ENCODE measurements at regions not wholly inside any gene's neighbourhood (a gene's known extent, or its start where the extent isn't known, plus 50 kb on each side); places are given as distances from the start of the nearest gene placed in this dataset.

DNA sequence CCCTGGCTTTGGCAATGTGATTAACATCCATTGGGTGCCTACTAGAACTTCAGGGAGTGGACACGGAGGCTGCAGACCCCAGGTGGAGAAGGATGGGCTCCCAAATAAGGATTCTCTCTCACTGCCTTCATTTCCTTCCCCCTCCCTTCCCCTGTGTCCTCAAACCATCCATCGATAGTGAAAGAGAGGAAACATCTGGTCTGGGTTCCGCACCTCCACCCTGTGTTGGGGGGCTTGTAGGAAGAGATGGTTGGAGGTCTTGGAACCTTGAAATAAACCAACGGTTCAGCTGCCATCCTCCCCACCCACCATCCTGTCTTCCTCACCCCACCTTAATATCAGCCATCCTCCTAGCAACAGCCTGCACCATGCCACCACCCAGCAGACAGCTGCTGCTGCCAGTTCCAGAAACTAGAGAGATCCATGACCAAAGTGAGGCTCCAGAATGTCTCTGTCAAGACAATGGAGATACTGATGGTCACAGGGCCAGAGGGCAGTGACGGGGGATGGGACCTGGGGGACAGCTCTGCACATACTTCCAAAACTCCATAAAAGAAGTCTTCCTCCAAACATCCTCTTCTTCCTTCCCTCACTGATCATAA lies 153.1 kb upstream of the CCND2 start:
- DNase-seq = no peak

More for the DNA sequence above, 153.1 kb upstream of the CCND2 start:
- Histone ChIP-seq H4K20me1 (ENCODE audit: insufficient read depth, low read length) (no peaks in the 10 kb centered on the region), H3K79me1 (ENCODE audit: low read depth in 1 of 2, low read length in 2 of 2) (no peaks in the 10 kb centered on the region), H2BK15ac (ENCODE audit: low read depth, low read length) (no peak overlapping the region), H3K9ac (ENCODE audit: low read depth, low read length) (no peak overlapping the region), H4K5ac (ENCODE audit: low read depth, low read length) (no peak overlapping the region), H4K91ac (ENCODE audit: insufficient read depth, low read depth, low read length) (no peak overlapping the region), H3K27me3 (ENCODE audit: control insufficient read depth, insufficient read depth, low read length) (peaks cover 7% of the 10 kb centered on the region), H3K4ac (ENCODE audit: low read depth, low read length) (no peak overlapping the region), H3K14ac (replicated peaks; ENCODE audit: low read depth, low read length) (no peak overlapping the region), H3K23ac (ENCODE audit: low read depth, low read length) (no peak overlapping the region), H2BK20ac (ENCODE audit: low read depth, low read length) (no peak overlapping the region), H2AK9ac (replicated peaks; ENCODE audit: low read depth, low read length, poor library complexity) (peak overlapping the region; percentile 15), H3K9me3 (ENCODE audit: control insufficient read depth, insufficient read depth, low read length) (no peaks in the 10 kb centered on the region), H2AFZ (replicated peaks; ENCODE audit: low read length, poor library complexity) (no peak overlapping the region), H2BK5ac (ENCODE audit: low read depth, low read length, poor library complexity, severe bottlenecking) (no peak overlapping the region), H3K4me2 (ENCODE audit: low read depth, low read length) (no peak overlapping the region), H2AK5ac (ENCODE audit: low read depth, low read length) (no peak overlapping the region), H3K4me1 (ENCODE audit: control insufficient read depth, insufficient read depth, low read length) (peaks cover 17% of the 10 kb centered on the region), H3K56ac (ENCODE audit: extremely low read depth, insufficient read depth, low read length) (no peak overlapping the region), H3K36me3 (ENCODE audit: control insufficient read depth, insufficient read depth, low read length) (no peaks in the 10 kb centered on the region), H4K8ac (ENCODE audit: low read depth in 2 of 2, low read length in 2 of 2) (no peak overlapping the region), H3K27ac (ENCODE audit: insufficient read depth, low read length) (no peak overlapping the region), H3K4me3 (ENCODE audit: insufficient read depth, low read depth, low read length) (no peak overlapping the region), H3K9me1 (ENCODE audit: insufficient read depth, low read length) (peaks cover 4% of the 10 kb centered on the region), H2BK120ac (ENCODE audit: low read depth, low read length) (no peak overlapping the region), H3K18ac (ENCODE audit: low read depth, low read length) (no peak overlapping the region)
- WGBS, 2 experiments (ENCODE audit: extremely low coverage in 2 of 2, insufficient read length in 1 of 2) = no CpG with 5 or more reads among the region's 5 CpGs
- CTCF ChIA-PET = no interaction called here
- dilution Hi-C loops (cut with HindIII; ENCODE audit: low sequenced_read_pairs, unreplicated experiment) (no loop called here), in situ Hi-C loops (cut with MboI; ENCODE audit: low sequenced_read_pairs) (no loop called here), intact Hi-C loops (cut with micrococcal nuclease) (no loop called here)
- POLR2A ChIA-PET (ENCODE audit: unreplicated experiment) = no interaction called here
- TF ChIP-seq POLR2A (IDR thresholded peaks at IDR 0.05; ENCODE audit: low read depth, low read length) (no peak), FOS (IDR thresholded peaks at IDR 0.05; ENCODE audit: low read depth, low read length) (no peak), SMC3 (IDR thresholded peaks at IDR 0.05; ENCODE audit: low read depth, low read length) (no peak)
- ATAC-seq (ENCODE audit: low read depth) = no peak
- BruUV-seq (replicated peaks) = no TSS peak

All from IMR-90 (cell line).